SK-N-MC (cell line): ENCODE measurements at regions not wholly inside any gene's neighbourhood (a gene's known extent, or its start where the extent isn't known, plus 50 kb on each side); places are given as distances from the start of the nearest gene placed in this dataset.

Experiments used
- EZH2 ChIP-seq: fragments of 200-600 bp; sonication (generic); IDR thresholded peaks from one replicate; pipeline ENCODE4 v1.6.1; 2017; ENCODE audit warnings: antibody characterized with exemption
- FOXP2 ChIP-seq: optimal IDR thresholded peaks from 2 replicates; pipeline ENCODE3; 2011; ENCODE audit warnings: mild to moderate bottlenecking, moderate library complexity; ENCODE audit not compliant: insufficient read depth; ENCODE audit errors: extremely low read length, control extremely low read depth
- POLR2AphosphoS5 ChIP-seq: IDR thresholded peaks from 2 replicates; pipeline ENCODE4 v1.6.1; 2012; ENCODE audit warnings: mild to moderate bottlenecking, low read depth, low read length, borderline replicate concordance

DNA sequence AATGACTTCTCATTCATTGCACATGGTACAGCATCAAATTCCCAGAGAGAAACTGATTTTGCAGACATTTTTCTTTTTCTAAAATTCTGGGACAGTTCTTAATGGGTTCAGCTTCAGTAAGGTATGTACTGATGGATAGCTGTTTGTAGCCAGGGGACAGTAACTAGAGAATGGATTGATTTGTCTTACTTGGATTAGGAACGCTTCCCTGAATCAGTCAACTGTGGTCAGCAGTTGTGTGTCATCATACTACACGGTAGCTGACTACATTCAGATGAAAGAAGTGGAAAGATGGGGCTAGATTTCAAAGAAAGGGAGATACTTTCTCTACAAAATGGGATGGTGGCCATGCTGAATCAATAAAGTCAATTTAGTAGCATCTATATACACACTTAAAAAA, 431.4 kb downstream of the GRB14 start:
- TF ChIP-seq POLR2AphosphoS5 (no peak), EZH2 (no peak), FOXP2 (no peak)
